ENCODE measurements at regions not wholly inside any gene's neighbourhood (a gene's known extent, or its start where the extent isn't known, plus 50 kb on each side); places are given as distances from the start of the nearest gene placed in this dataset.
A peak's percentile ranks its signal among the peaks of the same experiment; 100 is the strongest.

- H3K4me3 ChIP-seq (replicated peaks; ENCODE audit: low read depth, low read length): no peak overlapping the region
- TF ChIP-seq CTCF (IDR thresholded peaks at IDR 0.05; ENCODE audit: low read length, missing control alignments): no peak
- peak; percentile 99 for DNase-seq (ENCODE audit: low read depth)
Measured at GRCh38 chr6:44058617-44059358, 68.5 kb downstream of the MRPL14 start.

GRCh38 chr6:44057931-44058616, 69.2 kb downstream of the MRPL14 start:
- no peak for TF ChIP-seq CTCF (IDR thresholded peaks at IDR 0.05; ENCODE audit: low read length, missing control alignments)
- H3K4me3 ChIP-seq (replicated peaks; ENCODE audit: low read depth, low read length): no peak overlapping the region
- DNase-seq (ENCODE audit: low read depth): peak; percentile 53

GRCh38 chr6:44057238-44057930, 69.9 kb downstream of the MRPL14 start:
- TF ChIP-seq CTCF (IDR thresholded peaks at IDR 0.05; ENCODE audit: low read length, missing control alignments): no peak
- H3K4me3 ChIP-seq (replicated peaks; ENCODE audit: low read depth, low read length): no peak overlapping the region
- DNase-seq (ENCODE audit: low read depth): peak; percentile 57

DNA sequence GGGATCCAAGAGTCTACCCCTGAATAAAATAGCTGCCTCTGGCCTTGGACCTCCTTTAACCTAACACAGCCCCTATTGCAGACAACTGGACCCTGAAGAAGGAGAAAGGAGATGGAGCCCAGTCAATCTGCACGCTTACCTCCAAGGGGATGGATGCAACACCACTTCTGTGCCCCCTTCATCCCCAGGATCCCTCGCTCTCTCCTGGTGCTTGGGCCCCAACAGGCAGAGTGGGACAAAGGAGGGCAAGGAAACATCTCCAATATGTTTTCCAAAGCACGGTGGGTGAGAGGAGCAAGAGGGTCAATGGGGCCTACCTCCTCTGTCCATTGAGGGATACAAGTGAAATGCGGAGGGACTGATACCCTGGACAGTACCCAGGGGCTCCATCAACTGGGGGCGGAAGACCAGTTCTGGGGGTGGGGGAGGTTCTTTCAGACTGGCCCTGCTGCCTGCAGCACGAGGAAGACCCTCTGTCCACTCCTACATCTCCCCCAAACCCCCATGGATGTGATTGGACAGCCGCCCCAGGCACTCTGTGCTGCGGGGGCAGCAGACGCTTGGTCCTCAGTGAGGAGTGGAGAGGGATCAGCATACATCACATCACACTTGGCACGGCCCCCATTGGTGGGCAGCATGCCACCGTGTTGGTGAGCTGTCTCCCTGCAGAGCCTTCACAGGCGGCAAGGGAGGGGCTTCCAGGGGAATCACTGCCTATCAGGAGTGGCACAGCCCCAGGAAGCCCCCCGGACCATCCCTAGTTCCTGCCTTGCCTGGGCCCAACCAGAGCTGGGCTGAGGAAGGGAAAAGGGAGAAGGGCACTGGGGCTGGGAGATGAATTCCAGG, 70.6 kb downstream of the MRPL14 start:
- DNase-seq (ENCODE audit: low read depth): peak; percentile 90
- TF ChIP-seq CTCF (IDR thresholded peaks at IDR 0.05; ENCODE audit: low read length, missing control alignments): no peak
- H3K4me3 ChIP-seq (replicated peaks; ENCODE audit: low read depth, low read length): no peak overlapping the region

DNA sequence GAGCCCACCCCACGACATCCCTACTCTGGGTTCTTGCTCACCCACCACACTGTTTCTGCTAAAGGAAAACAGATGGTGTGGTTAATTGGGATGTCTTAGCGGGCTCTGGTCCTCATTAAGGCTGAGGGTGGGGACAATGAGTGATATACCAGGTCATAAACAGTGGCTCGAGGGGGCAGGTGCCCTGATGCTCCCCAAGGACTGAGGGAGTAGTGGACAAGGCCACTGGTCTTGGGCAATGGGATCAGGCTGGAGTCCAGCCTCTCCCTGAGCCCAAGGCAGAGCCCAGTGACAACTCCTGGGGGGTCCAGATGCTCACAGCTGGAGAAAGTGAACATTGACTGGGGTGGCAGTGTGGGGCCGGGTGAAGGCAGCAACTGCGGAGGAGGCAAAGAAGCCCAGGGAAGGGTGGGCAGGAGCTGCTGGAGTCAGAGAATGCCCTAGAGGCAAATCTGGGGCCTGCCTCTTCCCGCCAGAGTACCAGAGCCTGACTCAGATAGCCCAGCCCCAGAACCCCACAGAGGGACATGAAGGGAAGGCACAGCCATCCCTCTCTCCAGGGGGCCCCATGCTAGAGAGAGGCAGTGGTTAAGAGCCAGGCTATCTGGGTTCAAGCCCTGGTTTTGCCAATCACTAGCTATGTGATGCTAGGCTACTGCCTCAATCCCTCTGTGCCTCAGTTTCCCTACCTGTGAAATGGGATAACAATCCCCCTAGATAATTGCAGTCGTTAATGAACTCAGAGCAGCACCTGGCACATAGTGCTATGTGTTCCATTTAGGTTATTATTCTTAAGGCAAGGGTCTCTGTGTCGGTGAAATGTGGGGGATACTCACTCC, 72.3 kb downstream of the MRPL14 start:
- no peak for TF ChIP-seq CTCF (IDR thresholded peaks at IDR 0.05; ENCODE audit: low read length, missing control alignments)
- no peak overlapping the region for H3K4me3 ChIP-seq (replicated peaks; ENCODE audit: low read depth, low read length)
- DNase-seq (ENCODE audit: low read depth): no peak

All from fibroblast of pulmonary artery (primary cell).